A673 (cell line): ENCODE measurements at regions not wholly inside any gene's neighbourhood (a gene's known extent, or its start where the extent isn't known, plus 50 kb on each side); places are given as distances from the start of the nearest gene placed in this dataset.

Experiments
- BruUV-seq: library from RNA; stranded (reverse); fragments of 400-500 nt; replicated peaks from 2 replicates; lab custom pipeline; 2021; lab: Mats Ljungman, UMichigan
- CTCF ChIA-PET: fragments of 300-600 bp; sonication (Branson Sonifier 250); formaldehyde crosslinking; loops from one replicate; lab custom pipeline; 2022; ENCODE audit warnings: antibody characterized with exemption; lab: Charles Lee
- POLR2A ChIA-PET: fragments of 300-600 bp; sonication (Branson Sonifier 250); formaldehyde crosslinking; loops from one replicate; lab custom pipeline; 2022; ENCODE audit warnings: antibody characterized with exemption; ENCODE audit not compliant: low non-redundant PET; lab: Charles Lee
- DNase-seq: peaks from one replicate; pipeline ENCODE4 v3.0.0-alpha.2; 2015; ENCODE audit warnings: low spot score
- H3K27ac ChIP-seq: fragments of 200-600 bp; sonication (generic); 2 replicates; pipeline ENCODE4 v1.5.1; 2016; ENCODE audit warnings: mixed run types, low read depth, mild to moderate bottlenecking, mixed read lengths, antibody characterized with exemption, low read length; ENCODE audit not compliant: poor library complexity, severe bottlenecking
- H3K27me3 ChIP-seq: fragments of 200-600 bp; sonication (generic); replicated peaks from 2 replicates; pipeline ENCODE4 v1.6.1; 2017; ENCODE audit warnings: mixed run types, low read depth, mild to moderate bottlenecking, mixed read lengths, antibody characterized with exemption, low read length; ENCODE audit not compliant: insufficient read depth, poor library complexity
- H3K36me3 ChIP-seq: fragments of 200-600 bp; sonication (generic); 2 replicates; pipeline ENCODE4 v1.6.1; 2016; ENCODE audit warnings: mixed run types, mild to moderate bottlenecking, mixed read lengths, antibody characterized with exemption, low read length; ENCODE audit not compliant: insufficient read depth, poor library complexity, severe bottlenecking
- H3K4me1 ChIP-seq: fragments of 200-600 bp; sonication (generic); 2 replicates; pipeline ENCODE4 v1.6.1; 2017; ENCODE audit warnings: mixed run types, mild to moderate bottlenecking, mixed read lengths, antibody characterized with exemption, low read length; ENCODE audit not compliant: insufficient read depth, poor library complexity, severe bottlenecking
- H3K4me3 ChIP-seq: fragments of 200-600 bp; sonication (generic); 2 replicates; pipeline ENCODE4 v1.5.1; 2016; ENCODE audit warnings: low read depth, mixed run types, mild to moderate bottlenecking, mixed read lengths, low read length; ENCODE audit not compliant: poor library complexity, severe bottlenecking
- H3K9me3 ChIP-seq: fragments of 200-600 bp; sonication (generic); 2 replicates; pipeline ENCODE4 v1.6.1; 2016; ENCODE audit warnings: mixed run types, low read depth, mild to moderate bottlenecking, mixed read lengths, antibody characterized with exemption, low read length; ENCODE audit not compliant: poor library complexity, severe bottlenecking
- CTCF ChIP-seq: fragments of 300-800, 200-600 bp; sonication (generic); conservative IDR thresholded peaks from 2 replicates; pipeline ENCODE4 v1.5.1; 2017; ENCODE audit warnings: low read depth, mild to moderate bottlenecking, antibody characterized with exemption, low read length, moderate library complexity, mixed read lengths
- EZH2 ChIP-seq: fragments of 200-600 bp; sonication (generic); IDR thresholded peaks from 2 replicates; pipeline ENCODE4 v1.6.1; 2017; ENCODE audit warnings: borderline replicate concordance, low read depth, mild to moderate bottlenecking, mixed read lengths, antibody characterized with exemption, low read length; ENCODE audit not compliant: poor library complexity, severe bottlenecking
- intact Hi-C: fragments of 100-400 bp; cut with micrococcal nuclease; formaldehyde crosslinking; loops from one replicate; pipeline ENCODE4 v1.10.0; 2022; ENCODE audit not compliant: unreplicated experiment

DNA sequence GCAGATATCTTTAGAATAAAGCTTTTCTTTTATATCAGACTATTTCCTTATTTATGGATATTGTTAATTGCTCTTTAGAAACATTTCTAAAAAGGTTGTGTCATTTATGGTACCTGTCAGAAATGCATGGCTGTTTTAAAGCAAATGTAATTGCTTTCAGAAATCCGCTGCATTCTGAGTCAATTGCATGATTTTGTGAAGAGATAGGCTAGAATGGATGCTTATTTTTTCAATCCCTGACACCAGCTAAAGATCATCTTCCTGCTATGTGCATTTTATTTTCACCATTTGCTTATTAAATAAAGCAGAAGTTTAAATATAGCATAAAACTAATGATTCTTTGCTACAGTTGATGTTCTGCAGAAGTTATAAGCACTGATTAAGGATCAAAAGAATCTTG, 170.2 kb upstream of the C9orf72 start:
- POLR2A ChIA-PET: no interaction called here
- TF ChIP-seq CTCF: no peak
- TF ChIP-seq EZH2: no peak
- Histone ChIP-seq H3K4me3 (no peak overlapping the region), H3K9me3 (no peaks in the 10 kb centered on the region), H3K27me3 (no peaks in the 10 kb centered on the region), H3K27ac (no peak overlapping the region), H3K36me3 (no peaks in the 10 kb centered on the region), H3K4me1 (no peaks in the 10 kb centered on the region)
- BruUV-seq: no TSS peak
- DNase-seq: no peak
- CTCF ChIA-PET: no interaction called here
- intact Hi-C loops: no loop called here

DNA sequence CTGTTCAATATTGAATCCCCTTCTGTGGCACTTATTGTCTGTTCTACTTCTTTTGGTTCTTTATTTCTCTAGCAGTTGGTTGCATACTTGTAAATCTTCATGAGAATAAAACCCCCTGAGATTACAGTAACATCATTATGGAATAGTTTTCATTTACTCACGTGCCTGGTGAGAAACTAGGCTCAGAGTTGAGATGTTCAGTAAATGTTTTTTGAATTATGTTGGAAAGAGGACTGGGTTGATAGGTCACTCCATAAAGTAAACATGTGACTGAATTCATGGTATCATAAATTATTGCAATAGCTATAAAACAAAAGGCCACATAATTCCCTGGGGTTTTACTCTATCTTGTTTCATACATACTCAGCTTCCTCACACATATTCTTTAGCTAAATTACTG, 174.2 kb upstream of the C9orf72 start:
- no peak for TF ChIP-seq EZH2
- no peak for TF ChIP-seq CTCF
- Histone ChIP-seq H3K27me3 (no peaks in the 10 kb centered on the region), H3K9me3 (no peaks in the 10 kb centered on the region), H3K4me1 (no peaks in the 10 kb centered on the region), H3K4me3 (no peak overlapping the region), H3K36me3 (no peaks in the 10 kb centered on the region), H3K27ac (no peak overlapping the region)
- CTCF ChIA-PET: no interaction called here
- no TSS peak for BruUV-seq
- intact Hi-C loops: no loop called here
- DNase-seq: no peak
- POLR2A ChIA-PET: no interaction called here

GRCh38 chr9:27749838-27750237, 176.6 kb upstream of the C9orf72 start:
- intact Hi-C loops: no loop called here
- BruUV-seq: no TSS peak
- ChIA-PET POLR2A (no interaction called here), CTCF (no interaction called here)
- Histone ChIP-seq H3K4me3 (no peak overlapping the region), H3K27me3 (no peaks in the 10 kb centered on the region), H3K9me3 (no peaks in the 10 kb centered on the region), H3K27ac (no peak overlapping the region), H3K36me3 (no peaks in the 10 kb centered on the region), H3K4me1 (no peaks in the 10 kb centered on the region)
- DNase-seq: no peak
- no peak for TF ChIP-seq CTCF
- TF ChIP-seq EZH2: no peak
